ENCODE measurements at regions not wholly inside any gene's neighbourhood (a gene's known extent, or its start where the extent isn't known, plus 50 kb on each side); places are given as distances from the start of the nearest gene placed in this dataset.

DNA sequence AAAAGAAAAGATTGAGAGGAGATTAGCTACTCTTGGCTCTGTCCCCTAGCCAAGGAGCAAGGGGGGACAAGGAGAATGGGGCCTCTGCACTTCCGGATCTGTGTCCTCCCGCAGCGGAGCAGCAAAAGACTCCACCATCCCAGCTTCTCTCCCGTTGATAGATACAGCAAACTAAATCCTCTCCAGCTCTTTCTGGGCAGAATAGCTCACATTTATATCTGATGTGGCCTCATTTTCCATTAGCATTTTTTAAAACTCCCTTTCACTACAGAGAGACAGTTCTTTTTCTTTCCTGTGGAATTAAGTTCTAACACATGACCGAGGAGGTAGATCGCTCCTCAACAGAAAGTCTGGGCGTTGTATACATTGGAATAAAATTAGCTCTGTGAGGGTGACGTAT, 260.9 kb upstream of the SOX4 start:
- H3K9me3 ChIP-seq (ENCODE audit: low read length): no peaks in the 10 kb centered on the region
- H3K36me3 ChIP-seq (ENCODE audit: low read depth, low read length): no peaks in the 10 kb centered on the region
- ChIA-PET POLR2A (ENCODE audit: unreplicated experiment) (no interaction called here), CTCF (no interaction called here)
- H4K20me1 ChIP-seq (ENCODE audit: low read length): no peaks in the 10 kb centered on the region
- intact Hi-C loops (cut with micrococcal nuclease): loop anchor here (5.0 kb wide), 1 partner anchor 255 kb away; no protein-coding TSS in a partner anchor
- no peak for DNase-seq
- peaks cover 5% of the 10 kb centered on the region; the same call in 1 of the 2 replicates for H3K4me1 ChIP-seq (ENCODE audit: insufficient read depth, low read length)
- no TSS peak for BruUV-seq (replicated peaks)
- H3K79me2 ChIP-seq (ENCODE audit: low read length): no peaks in the 10 kb centered on the region
- H3K27ac ChIP-seq (ENCODE audit: low read length): no peak overlapping the region
- H3F3A ChIP-seq (ENCODE audit: low read length, unreplicated experiment): no peaks in the 10 kb centered on the region
- no peak for ATAC-seq
- TF ChIP-seq EZH2phosphoT487 (IDR thresholded peaks at IDR 0.05; ENCODE audit: borderline replicate concordance, low read length) (no peak), EZH2 (IDR thresholded peaks at IDR 0.05; ENCODE audit: low read length, unreplicated experiment) (no peak)
- TF ChIP-seq, protein P1, sequence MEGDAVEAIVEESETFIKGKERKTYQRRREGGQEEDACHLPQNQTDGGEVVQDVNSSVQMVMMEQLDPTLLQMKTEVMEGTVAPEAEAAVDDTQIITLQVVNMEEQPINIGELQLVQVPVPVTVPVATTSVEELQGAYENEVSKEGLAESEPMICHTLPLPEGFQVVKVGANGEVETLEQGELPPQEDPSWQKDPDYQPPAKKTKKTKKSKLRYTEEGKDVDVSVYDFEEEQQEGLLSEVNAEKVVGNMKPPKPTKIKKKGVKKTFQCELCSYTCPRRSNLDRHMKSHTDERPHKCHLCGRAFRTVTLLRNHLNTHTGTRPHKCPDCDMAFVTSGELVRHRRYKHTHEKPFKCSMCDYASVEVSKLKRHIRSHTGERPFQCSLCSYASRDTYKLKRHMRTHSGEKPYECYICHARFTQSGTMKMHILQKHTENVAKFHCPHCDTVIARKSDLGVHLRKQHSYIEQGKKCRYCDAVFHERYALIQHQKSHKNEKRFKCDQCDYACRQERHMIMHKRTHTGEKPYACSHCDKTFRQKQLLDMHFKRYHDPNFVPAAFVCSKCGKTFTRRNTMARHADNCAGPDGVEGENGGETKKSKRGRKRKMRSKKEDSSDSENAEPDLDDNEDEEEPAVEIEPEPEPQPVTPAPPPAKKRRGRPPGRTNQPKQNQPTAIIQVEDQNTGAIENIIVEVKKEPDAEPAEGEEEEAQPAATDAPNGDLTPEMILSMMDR (conservative IDR thresholded peaks at IDR 0.05; ENCODE audit: low read depth, low read length): no peak
- no peaks in the 10 kb centered on the region for H3K9me2 ChIP-seq (replicated peaks; ENCODE audit: low read length)
- no peak overlapping the region for H2AFZ ChIP-seq (ENCODE audit: low read length)
- no peaks in the 10 kb centered on the region for H3K27me3 ChIP-seq (ENCODE audit: low read length)
- no peak overlapping the region for H3K9ac ChIP-seq (ENCODE audit: low read length)
- H3K4me2 ChIP-seq (ENCODE audit: low read length): no peak overlapping the region
- no peak overlapping the region for H3K4me3 ChIP-seq (ENCODE audit: low read length)

DNA sequence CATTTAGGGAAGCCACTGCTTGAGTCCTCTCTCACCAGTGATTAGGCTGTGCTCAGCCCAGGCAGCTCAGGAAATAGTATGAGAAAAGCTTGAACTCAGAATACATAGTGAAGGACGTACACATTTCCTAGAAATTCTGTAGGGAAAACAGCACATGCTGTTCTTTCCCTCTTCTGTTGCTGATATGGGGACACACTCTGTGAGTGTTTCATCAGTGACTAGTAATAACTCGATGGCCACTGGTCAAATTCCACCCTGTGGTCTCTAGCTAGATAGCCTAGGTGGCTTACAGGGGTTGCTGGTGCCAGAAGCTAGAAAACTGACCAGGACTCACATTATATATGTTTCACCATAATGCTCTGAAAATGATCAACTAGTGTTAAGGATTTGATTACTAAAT, 259.8 kb upstream of the SOX4 start:
- POLR2A ChIA-PET (ENCODE audit: unreplicated experiment): interaction anchor here (0.6 kb wide), 1 partner anchor 254 kb away, joined by 4 read pairs; no protein-coding TSS in a partner anchor
- no peaks in the 10 kb centered on the region for H4K20me1 ChIP-seq (ENCODE audit: low read length)
- no peak overlapping the region for H2AFZ ChIP-seq (ENCODE audit: low read length)
- no peak overlapping the region for H3K27ac ChIP-seq (ENCODE audit: low read length)
- no peak overlapping the region for H3K4me2 ChIP-seq (ENCODE audit: low read length)
- H3K4me1 ChIP-seq (ENCODE audit: insufficient read depth, low read length): peaks cover 5% of the 10 kb centered on the region; the same call in 1 of the 2 replicates
- H3K79me2 ChIP-seq (ENCODE audit: low read length): no peaks in the 10 kb centered on the region
- H3K9me2 ChIP-seq (replicated peaks; ENCODE audit: low read length): no peaks in the 10 kb centered on the region
- no peaks in the 10 kb centered on the region for H3F3A ChIP-seq (ENCODE audit: low read length, unreplicated experiment)
- intact Hi-C loops (cut with micrococcal nuclease): loop anchor here (5.0 kb wide), 1 partner anchor 254 kb away; no protein-coding TSS in a partner anchor
- H3K4me3 ChIP-seq (ENCODE audit: low read length): no peak overlapping the region
- CTCF ChIA-PET: no interaction called here
- H3K9me3 ChIP-seq (ENCODE audit: low read length): no peaks in the 10 kb centered on the region
- no peak for ATAC-seq
- no peak for DNase-seq
- BruUV-seq (replicated peaks): no TSS peak
- no peaks in the 10 kb centered on the region for H3K27me3 ChIP-seq (ENCODE audit: low read length)
- TF ChIP-seq, protein P1 (conservative IDR thresholded peaks at IDR 0.05; ENCODE audit: low read depth, low read length): no peak
- TF ChIP-seq EZH2phosphoT487 (IDR thresholded peaks at IDR 0.05; ENCODE audit: borderline replicate concordance, low read length): no peak
- no peak for TF ChIP-seq EZH2 (IDR thresholded peaks at IDR 0.05; ENCODE audit: low read length, unreplicated experiment)
- no peak overlapping the region for H3K9ac ChIP-seq (ENCODE audit: low read length)
- no peaks in the 10 kb centered on the region for H3K36me3 ChIP-seq (ENCODE audit: low read depth, low read length)

DNA sequence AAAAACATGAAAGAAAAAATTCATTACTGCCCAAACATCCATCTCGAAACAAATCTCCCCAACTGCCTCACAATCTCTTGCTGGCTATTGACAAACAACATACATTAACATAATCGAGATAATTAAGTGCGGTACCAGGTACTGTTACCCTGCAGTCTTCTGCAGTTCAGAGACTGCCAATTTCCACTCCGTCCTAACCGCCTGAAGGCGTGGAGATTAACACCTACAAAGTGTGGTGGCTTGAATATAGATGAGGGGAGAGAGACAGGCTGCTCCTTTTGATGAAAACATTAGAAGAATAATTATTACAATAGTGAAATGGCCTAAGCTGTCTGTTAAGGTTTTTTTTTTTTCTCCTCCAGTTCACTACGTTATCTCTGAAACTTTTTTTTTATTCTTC, 258.9 kb upstream of the SOX4 start:
- Histone ChIP-seq H3K9me3 (ENCODE audit: low read length) (no peaks in the 10 kb centered on the region), H3K27me3 (ENCODE audit: low read length) (no peaks in the 10 kb centered on the region), H3K4me2 (ENCODE audit: low read length) (no peak overlapping the region), H3K79me2 (ENCODE audit: low read length) (no peaks in the 10 kb centered on the region), H2AFZ (ENCODE audit: low read length) (no peak overlapping the region), H3K4me1 (ENCODE audit: insufficient read depth, low read length) (no peaks in the 10 kb centered on the region), H4K20me1 (ENCODE audit: low read length) (no peaks in the 10 kb centered on the region), H3K9me2 (replicated peaks; ENCODE audit: low read length) (no peaks in the 10 kb centered on the region), H3K4me3 (ENCODE audit: low read length) (no peak overlapping the region), H3K36me3 (ENCODE audit: low read depth, low read length) (no peaks in the 10 kb centered on the region), H3K27ac (ENCODE audit: low read length) (no peak overlapping the region), H3F3A (ENCODE audit: low read length, unreplicated experiment) (no peaks in the 10 kb centered on the region), H3K9ac (ENCODE audit: low read length) (no peak overlapping the region)
- ChIA-PET POLR2A (ENCODE audit: unreplicated experiment) (no interaction called here), CTCF (no interaction called here)
- no peak for ATAC-seq
- BruUV-seq (replicated peaks): no TSS peak
- DNase-seq: no peak
- intact Hi-C loops (cut with micrococcal nuclease): loop anchor here (5.0 kb wide), 1 partner anchor 253 kb away; no protein-coding TSS in a partner anchor
- TF ChIP-seq EZH2phosphoT487 (IDR thresholded peaks at IDR 0.05; ENCODE audit: borderline replicate concordance, low read length): no peak
- TF ChIP-seq EZH2 (IDR thresholded peaks at IDR 0.05; ENCODE audit: low read length, unreplicated experiment): no peak
- TF ChIP-seq, protein P1 (conservative IDR thresholded peaks at IDR 0.05; ENCODE audit: low read depth, low read length): no peak
